Ovary (tissue), 7 donors: ENCODE measurements at regions not wholly inside any gene's neighbourhood (a gene's known extent, or its start where the extent isn't known, plus 50 kb on each side); places are given as distances from the start of the nearest gene placed in this dataset.

Experiments used
- DNase-seq, 5 donors: peaks; one replicate each; pipeline ENCODE4 v3.0.0-alpha.2; 2019 to 2020
- H3K27ac ChIP-seq, 2 donors: fragments of 200-600 bp; one replicate each; pipeline versions ENCODE4 v1.5.1 to v1.8.0; 2019 to 2022
- H3K27me3 ChIP-seq: fragments of 200-600 bp; one replicate; pipeline ENCODE4 v1.8.0; 2022
- H3K36me3 ChIP-seq: fragments of 200-600 bp; sonication (generic); one replicate; pipeline ENCODE4 v1.5.1; 2019
- H3K4me1 ChIP-seq: one replicate; pipeline ENCODE4 v1.8.1; 2013; ENCODE audit warnings: mild to moderate bottlenecking, moderate library complexity; ENCODE audit not compliant: insufficient read depth
- H3K4me3 ChIP-seq: fragments of 200-600 bp; sonication (generic); one replicate; pipeline ENCODE4 v1.5.1; 2017
- H3K9me3 ChIP-seq, 2 donors: fragments of 200-600 bp in 1 of 2; sonication (generic) in 1 of 2; one replicate each; pipeline versions ENCODE4 v1.5.1 to v1.8.1; 2013 to 2019; ENCODE audit warnings: mild to moderate bottlenecking in 1 of 2, moderate library complexity in 1 of 2
- CTCF ChIP-seq, 3 donors: fragments of 450-650 bp in 2 of 3; fragments of 200-600 bp in 1 of 3; IDR thresholded peaks; one replicate each; pipeline versions ENCODE4 v1.5.1 to v1.8.0; 2016 to 2022; ENCODE audit warnings: antibody characterized with exemption in 3 of 3, mild to moderate bottlenecking in 1 of 3
- EP300 ChIP-seq: sonication (generic); formaldehyde crosslinking; IDR thresholded peaks from one replicate; pipeline ENCODE4 v1.6.1; 2017; ENCODE audit warnings: antibody characterized with exemption
- POLR2A ChIP-seq: fragments of 450-650 bp; IDR thresholded peaks from one replicate; pipeline ENCODE4 v1.6.1; 2017; ENCODE audit warnings: antibody characterized with exemption, mild to moderate bottlenecking, moderate library complexity
- WGBS, 3 donors: extraction: QIAGEN DNeasy Blood & Tissue Kit in 1 of 3; methylation state at CpG; one replicate each; pipeline versions ENCODE4 v1.1.5 to v1.1.7; 2013 to 2017; 5-methylcytosine and 5-hydroxymethylcytosine counted together
- intact Hi-C, 4 donors: fragments of 100-400 bp; cut with DNase I; formaldehyde crosslinking; loops; one replicate each; pipeline versions ENCODE4 v1.11.0 to v1.15.1; 2022 to 2023
- donor health status: DM: no; HTN: no; CAD: no; lungs with moderate emphysema.
- donor health status: DM: no; HTN: no; CAD: no.
- donor health status: Bipolar disorder and iron deficiency.
- donor health status: DM: no; HTN: no; CAD: no.
- donor health status: DM: yes; HTN: yes; CAD: no.

GRCh38 chr3:95521396-95521795 lies 1293.0 kb upstream of the EPHA6 start:
- DNase-seq = no peak
- no peak for TF ChIP-seq CTCF (IDR thresholded peaks at IDR 0.05)
- TF ChIP-seq POLR2A = no peak
- Histone ChIP-seq H3K4me3 (no peak overlapping the region), H3K4me1 (no peaks in the 10 kb centered on the region), H3K9me3 (no peaks in the 10 kb centered on the region), H3K27ac (no peak overlapping the region), H3K36me3 (no peaks in the 10 kb centered on the region), H3K27me3 (no peaks in the 10 kb centered on the region)
- WGBS, 3 donors = 88 to 89% (median 89%) methylated on average over 2 of the region's 2 CpGs
- intact Hi-C loops = no loop called here

GRCh38 chr3:95522449-95522848 lies 1291.9 kb upstream of the EPHA6 start:
- Histone ChIP-seq H3K4me3 (no peak overlapping the region), H3K9me3 (no peaks in the 10 kb centered on the region), H3K27me3 (no peaks in the 10 kb centered on the region), H3K27ac (no peak overlapping the region), H3K36me3 (no peaks in the 10 kb centered on the region), H3K4me1 (no peaks in the 10 kb centered on the region)
- no peak for DNase-seq
- intact Hi-C loops = no loop called here
- TF ChIP-seq CTCF (IDR thresholded peaks at IDR 0.05) (no peak), EP300 (no peak), POLR2A (no peak)
- WGBS, 3 donors = 92 to 95% (median 94%) methylated on average over 2 of the region's 2 CpGs

- no peaks in the 10 kb centered on the region for H3K9me3 ChIP-seq
- H3K4me1 ChIP-seq = no peaks in the 10 kb centered on the region
- no peak for DNase-seq
- no peak for TF ChIP-seq POLR2A
- intact Hi-C loops = no loop called here
- no peak overlapping the region for H3K4me3 ChIP-seq
- H3K36me3 ChIP-seq = no peaks in the 10 kb centered on the region
- no peaks in the 10 kb centered on the region for H3K27me3 ChIP-seq
- no peak overlapping the region for H3K27ac ChIP-seq
Measured at GRCh38 chr3:95539950-95540483, 1274.4 kb upstream of the EPHA6 start.

GRCh38 chr3:95565502-95565901 lies 1248.9 kb upstream of the EPHA6 start:
- no peak for DNase-seq
- TF ChIP-seq CTCF (IDR thresholded peaks at IDR 0.05) = no peak
- TF ChIP-seq EP300 = no peak
- TF ChIP-seq POLR2A = no peak
- no peaks in the 10 kb centered on the region for H3K36me3 ChIP-seq
- intact Hi-C loops = no loop called here
- no peak overlapping the region for H3K27ac ChIP-seq
- H3K9me3 ChIP-seq = no peaks in the 10 kb centered on the region
- 95 to 98% (median 95%) methylated on average over 1 of the region's 1 CpG for WGBS, 3 donors
- no peaks in the 10 kb centered on the region for H3K4me1 ChIP-seq
- no peaks in the 10 kb centered on the region for H3K27me3 ChIP-seq
- H3K4me3 ChIP-seq = no peak overlapping the region

- TF ChIP-seq EP300 = no peak
- no peak for TF ChIP-seq CTCF (IDR thresholded peaks at IDR 0.05)
- no peak for TF ChIP-seq POLR2A
- no peak for DNase-seq
- intact Hi-C loops = no loop called here
- H3K9me3 ChIP-seq = no peaks in the 10 kb centered on the region
- H3K4me3 ChIP-seq = no peak overlapping the region
- H3K27ac ChIP-seq = no peak overlapping the region
- WGBS, 3 donors = 53 to 81% (median 81%) methylated on average over 3 of the region's 3 CpGs
- no peaks in the 10 kb centered on the region for H3K4me1 ChIP-seq
- H3K27me3 ChIP-seq = no peaks in the 10 kb centered on the region
- H3K36me3 ChIP-seq = no peaks in the 10 kb centered on the region
Measured at GRCh38 chr3:95567346-95567745, 1247.0 kb upstream of the EPHA6 start.
